Activated CD4-positive, alpha-beta T cell treated with anti-CD3 and anti-CD28 coated beads for 36 hours (primary cell): ENCODE measurements at regions not wholly inside any gene's neighbourhood (a gene's known extent, or its start where the extent isn't known, plus 50 kb on each side); places are given as distances from the start of the nearest gene placed in this dataset.

Experiments
- ATAC-seq: fragments of 200-7000 bp; cut with Tn5 transposase; one replicate; pipeline ENCODE4 v1.10.0; 2021; ENCODE audit warnings: mild to moderate bottlenecking, moderate library complexity
- CTCF ChIA-PET: fragments of 350-600 bp; sonication (Branson Sonifier 250); formaldehyde crosslinking; loops from one replicate; lab custom pipeline; 2021; ENCODE audit warnings: antibody characterized with exemption; lab: Charles Lee
- POLR2A ChIA-PET: fragments of 350-600 bp; sonication (Branson Sonifier 250); formaldehyde crosslinking; loops from one replicate; lab custom pipeline; 2021; ENCODE audit warnings: antibody characterized with exemption, inconsistent platforms; lab: Charles Lee
- DNase-seq: peaks from one replicate; pipeline ENCODE4 v3.0.0-alpha.2; 2020
- H3K27ac Mint-ChIP-seq: one replicate; pipeline ENCODE4 v1.8.0; 2021; ENCODE audit warnings: mixed read lengths
- H3K27me3 Mint-ChIP-seq: one replicate; pipeline ENCODE4 v1.8.0; 2021; ENCODE audit warnings: mixed read lengths
- H3K36me3 Mint-ChIP-seq: one replicate; pipeline ENCODE4 v1.8.0; 2021; ENCODE audit warnings: low read depth, mixed read lengths
- H3K4me1 Mint-ChIP-seq: one replicate; pipeline ENCODE4 v1.8.0; 2021; ENCODE audit warnings: mixed read lengths
- H3K4me3 Mint-ChIP-seq: one replicate; pipeline ENCODE4 v1.8.0; 2021; ENCODE audit warnings: mild to moderate bottlenecking, moderate library complexity, mixed read lengths
- H3K9me3 Mint-ChIP-seq: one replicate; pipeline ENCODE4 v1.8.0; 2021; ENCODE audit warnings: low read depth, mixed read lengths
- intact Hi-C, 2 experiments: fragments of 100-400 bp; cut with DNase I in 1 of 2; cut with micrococcal nuclease in 1 of 2; formaldehyde crosslinking; loops; one replicate each; pipeline versions ENCODE4 v1.14.2 to v1.15.1; 2022 to 2024; cut with DNase I, micrococcal nuclease

DNA sequence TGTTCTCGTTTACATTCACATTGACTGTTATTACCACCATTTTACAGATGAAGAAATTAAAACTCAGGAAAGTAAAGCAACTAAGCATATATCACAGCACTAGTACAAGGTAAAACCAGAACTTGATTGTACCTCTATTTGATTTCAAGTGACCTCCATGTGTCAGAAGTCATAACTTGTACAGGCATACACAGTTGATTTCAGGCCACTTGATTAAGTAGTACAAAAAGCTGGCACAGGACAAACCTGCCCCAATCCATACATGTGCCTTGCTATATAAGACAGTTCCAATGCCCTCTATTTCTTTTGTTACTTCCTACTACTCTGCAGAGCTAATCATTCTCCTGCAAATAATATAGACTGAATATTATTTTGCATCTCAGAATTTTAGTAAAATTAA is 58.8 kb upstream of the VGLL2 start:
- POLR2A ChIA-PET, result no interaction called here
- no peak for DNase-seq
- Mint-ChIP-seq H3K9me3 (no peaks in the 10 kb centered on the region), H3K27ac (no peak overlapping the region), H3K4me1 (no peaks in the 10 kb centered on the region), H3K27me3 (peaks cover 3% of the 10 kb centered on the region), H3K4me3 (no peak overlapping the region), H3K36me3 (no peaks in the 10 kb centered on the region)
- CTCF ChIA-PET, result interaction anchor here (0.8 kb wide), 1 partner anchor 10 kb away, joined by 3 read pairs; no protein-coding TSS in a partner anchor
- intact Hi-C loops, result no loop called here
- no peak for ATAC-seq

DNA sequence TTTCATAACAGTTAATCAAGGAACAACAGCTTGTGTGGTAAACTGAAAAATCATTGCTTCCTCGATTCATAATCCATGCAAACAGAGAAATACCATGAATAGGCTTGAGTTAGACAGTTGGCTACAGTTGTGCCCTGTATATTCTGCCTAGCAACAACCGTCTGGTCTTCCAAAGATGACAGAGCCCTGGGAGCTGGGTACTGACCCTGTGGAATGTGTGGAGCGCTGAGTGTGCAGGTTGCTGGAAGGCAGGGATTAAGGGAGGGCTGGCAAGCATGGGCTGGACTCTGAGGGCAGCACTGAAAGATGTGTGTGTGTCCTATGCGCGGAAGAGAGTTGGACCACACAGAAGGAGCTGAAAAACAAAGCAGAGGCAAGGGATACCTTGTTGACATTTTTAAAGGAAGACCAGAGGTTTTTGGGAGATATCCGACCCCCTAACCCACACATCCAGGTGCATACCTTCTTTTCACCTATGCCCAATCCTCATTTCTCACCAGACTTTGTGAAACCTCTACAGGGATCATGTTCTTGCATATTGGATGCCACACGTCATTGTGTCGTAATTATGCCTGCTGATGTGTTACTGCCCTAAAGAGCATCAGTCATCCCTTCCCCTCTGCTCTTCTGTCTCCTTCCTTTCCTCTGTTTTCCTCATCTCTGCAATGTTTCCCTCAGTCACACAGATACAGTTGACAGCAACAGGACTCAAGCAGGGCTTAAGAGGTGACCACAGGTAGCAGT is 58.2 kb upstream of the VGLL2 start:
- POLR2A ChIA-PET, result no interaction called here
- peaks cover 3% of the 10 kb centered on the region for H3K27me3 Mint-ChIP-seq
- DNase-seq (no peak), ATAC-seq (no peak)
- no peak overlapping the region for H3K27ac Mint-ChIP-seq
- intact Hi-C loops, result no loop called here
- no peak overlapping the region for H3K4me3 Mint-ChIP-seq
- no peaks in the 10 kb centered on the region for H3K9me3 Mint-ChIP-seq
- no peaks in the 10 kb centered on the region for H3K36me3 Mint-ChIP-seq
- no peaks in the 10 kb centered on the region for H3K4me1 Mint-ChIP-seq
- CTCF ChIA-PET, result interaction anchor here (0.8 kb wide), 1 partner anchor 11 kb away, joined by 3 read pairs; no protein-coding TSS in a partner anchor

GRCh38 chr6:117210279-117210678 is 55.1 kb upstream of the VGLL2 start:
- no peak for ATAC-seq
- ChIA-PET POLR2A (no interaction called here), CTCF (no interaction called here)
- H3K27ac Mint-ChIP-seq, result no peak overlapping the region
- no peak overlapping the region for H3K4me3 Mint-ChIP-seq
- no peaks in the 10 kb centered on the region for H3K36me3 Mint-ChIP-seq
- H3K4me1 Mint-ChIP-seq, result no peaks in the 10 kb centered on the region
- no peaks in the 10 kb centered on the region for H3K9me3 Mint-ChIP-seq
- H3K27me3 Mint-ChIP-seq, result peaks cover 3% of the 10 kb centered on the region
- intact Hi-C loops, result no loop called here
- DNase-seq, result no peak

- no peaks in the 10 kb centered on the region for H3K27me3 Mint-ChIP-seq
- intact Hi-C loops, result no loop called here
- ChIA-PET POLR2A (no interaction called here), CTCF (no interaction called here)
- no peak overlapping the region for H3K4me3 Mint-ChIP-seq
- H3K9me3 Mint-ChIP-seq, result no peaks in the 10 kb centered on the region
- H3K4me1 Mint-ChIP-seq, result no peaks in the 10 kb centered on the region
- ATAC-seq (no peak), DNase-seq (no peak)
- H3K27ac Mint-ChIP-seq, result no peak overlapping the region
- no peaks in the 10 kb centered on the region for H3K36me3 Mint-ChIP-seq
Observed at GRCh38 chr6:117215353-117216090, 49.8 kb upstream of the VGLL2 start.
